MM.1S (cell line): ENCODE measurements at regions not wholly inside any gene's neighbourhood (a gene's known extent, or its start where the extent isn't known, plus 50 kb on each side); places are given as distances from the start of the nearest gene placed in this dataset.

Source experiments
- DNase-seq: peaks from one replicate; pipeline ENCODE4 v3.0.0-alpha.2; 2015
- H2AFZ ChIP-seq: fragments of 300-600 bp; sonication (generic); 2 replicates; pipeline ENCODE4 v1.6.0; 2016; ENCODE audit warnings: antibody characterized with exemption, low read length
- H3F3A ChIP-seq: fragments of 300-600 bp; sonication (generic); 2 replicates; pipeline ENCODE4 v1.6.1; 2016; ENCODE audit warnings: mild to moderate bottlenecking, antibody characterized with exemption, low read length, moderate library complexity, mixed read lengths; ENCODE audit not compliant: insufficient read depth
- H3K27ac ChIP-seq: fragments of 300-600 bp; sonication (generic); 2 replicates; pipeline ENCODE4 v1.5.1; 2016; ENCODE audit warnings: mild to moderate bottlenecking, low read length
- H3K27me3 ChIP-seq: fragments of 300-600 bp; sonication (generic); replicated peaks from 2 replicates; pipeline ENCODE4 v1.6.0; 2016; ENCODE audit warnings: low read length; ENCODE audit not compliant: insufficient read depth
- H3K36me3 ChIP-seq: fragments of 300-600 bp; sonication (generic); replicated peaks from 2 replicates; pipeline ENCODE4 v1.6.1; 2016; ENCODE audit warnings: mild to moderate bottlenecking, low read length, mixed read lengths; ENCODE audit not compliant: insufficient read depth
- H3K4me1 ChIP-seq: fragments of 300-600 bp; sonication (generic); 2 replicates; pipeline ENCODE4 v1.6.1; 2016; ENCODE audit warnings: low read length, mixed read lengths
- H3K4me2 ChIP-seq: fragments of 300-600 bp; sonication (generic); 2 replicates; pipeline ENCODE4 v1.6.0; 2016; ENCODE audit warnings: low read depth, low read length
- H3K4me3 ChIP-seq: fragments of 300-600 bp; sonication (generic); 2 replicates; pipeline ENCODE4 v1.5.1; 2016; ENCODE audit warnings: low read length, mixed read lengths
- H3K79me2 ChIP-seq: fragments of 300-600 bp; sonication (generic); 2 replicates; pipeline ENCODE4 v1.6.1; 2016; ENCODE audit warnings: mixed run types, low read length, mixed read lengths
- H3K9ac ChIP-seq: fragments of 300-600 bp; sonication (generic); 2 replicates; pipeline ENCODE4 v1.6.1; 2016; ENCODE audit warnings: low read length, mixed read lengths
- H3K9me2 ChIP-seq: fragments of 300-600 bp; sonication (generic); replicated peaks from 2 replicates; pipeline ENCODE4 v1.6.1; 2016; ENCODE audit warnings: mild to moderate bottlenecking, low read length, mixed read lengths; ENCODE audit not compliant: insufficient read depth
- H3K9me3 ChIP-seq: fragments of 300-600 bp; sonication (generic); replicated peaks from 2 replicates; pipeline ENCODE4 v1.6.1; 2016; ENCODE audit warnings: mild to moderate bottlenecking, low read length, mixed read lengths; ENCODE audit not compliant: insufficient read depth
- H4K20me1 ChIP-seq: fragments of 300-600 bp; sonication (generic); 2 replicates; pipeline ENCODE4 v1.6.1; 2016; ENCODE audit warnings: mild to moderate bottlenecking, low read length, moderate library complexity, mixed read lengths; ENCODE audit not compliant: insufficient read depth
- CTCF ChIP-seq: fragments of 300-600 bp; sonication (generic); IDR thresholded peaks from 2 replicates; pipeline ENCODE4 v1.5.1; 2016; ENCODE audit warnings: antibody characterized with exemption, low read length, mixed read lengths
- EZH2 ChIP-seq: fragments of 300-600 bp; sonication (generic); optimal IDR thresholded peaks from 2 replicates; pipeline ENCODE3; 2017; ENCODE audit warnings: low read depth, mild to moderate bottlenecking, antibody characterized with exemption, low read length, mixed read lengths
- EZH2phosphoT487 ChIP-seq: fragments of 300-600 bp; sonication (generic); IDR thresholded peaks from 2 replicates; pipeline ENCODE4 v1.6.1; 2018; ENCODE audit warnings: antibody characterized with exemption, low read length

- no peaks in the 10 kb centered on the region for H3F3A ChIP-seq
- no peaks in the 10 kb centered on the region for H3K4me1 ChIP-seq
- no peak overlapping the region for H3K27ac ChIP-seq
- no peaks in the 10 kb centered on the region for H3K79me2 ChIP-seq
- no peaks in the 10 kb centered on the region for H4K20me1 ChIP-seq
- H3K4me2 ChIP-seq = no peak overlapping the region
- DNase-seq = no peak
- H3K9me2 ChIP-seq = no peaks in the 10 kb centered on the region
- no peak overlapping the region for H3K9ac ChIP-seq
- no peak overlapping the region for H3K4me3 ChIP-seq
- no peaks in the 10 kb centered on the region for H3K36me3 ChIP-seq
- no peaks in the 10 kb centered on the region for H3K9me3 ChIP-seq
- TF ChIP-seq CTCF = no peak
- TF ChIP-seq EZH2phosphoT487 = no peak
- TF ChIP-seq EZH2 = no peak
- H2AFZ ChIP-seq = no peak overlapping the region
- H3K27me3 ChIP-seq = no peaks in the 10 kb centered on the region
Observed at GRCh38 chr6:74510878-74511277, 695.0 kb downstream of the COL12A1 start.

GRCh38 chr6:74507649-74508048 is 698.2 kb downstream of the COL12A1 start:
- Histone ChIP-seq H2AFZ (no peak overlapping the region), H3K9ac (no peak overlapping the region), H4K20me1 (no peaks in the 10 kb centered on the region), H3K4me2 (no peak overlapping the region), H3K27me3 (no peaks in the 10 kb centered on the region), H3K79me2 (no peaks in the 10 kb centered on the region), H3K9me3 (no peaks in the 10 kb centered on the region), H3F3A (no peaks in the 10 kb centered on the region), H3K4me3 (no peak overlapping the region), H3K36me3 (no peaks in the 10 kb centered on the region), H3K9me2 (no peaks in the 10 kb centered on the region), H3K4me1 (no peaks in the 10 kb centered on the region), H3K27ac (no peak overlapping the region)
- no peak for TF ChIP-seq EZH2
- TF ChIP-seq CTCF = no peak
- no peak for TF ChIP-seq EZH2phosphoT487
- DNase-seq = no peak

GRCh38 chr6:74505391-74505790 is 700.5 kb downstream of the COL12A1 start:
- Histone ChIP-seq H3K9ac (no peak overlapping the region), H4K20me1 (no peaks in the 10 kb centered on the region), H3K9me3 (no peaks in the 10 kb centered on the region), H3K27me3 (no peaks in the 10 kb centered on the region), H3K4me3 (no peak overlapping the region), H3K36me3 (no peaks in the 10 kb centered on the region), H3K27ac (no peak overlapping the region), H3K79me2 (no peaks in the 10 kb centered on the region), H3K4me2 (no peak overlapping the region), H2AFZ (no peak overlapping the region), H3K9me2 (no peaks in the 10 kb centered on the region), H3K4me1 (no peaks in the 10 kb centered on the region), H3F3A (no peaks in the 10 kb centered on the region)
- DNase-seq = no peak
- TF ChIP-seq EZH2 (no peak), CTCF (no peak), EZH2phosphoT487 (no peak)

- no peaks in the 10 kb centered on the region for H3K9me2 ChIP-seq
- no peak overlapping the region for H3K4me2 ChIP-seq
- H3K36me3 ChIP-seq = no peaks in the 10 kb centered on the region
- no peaks in the 10 kb centered on the region for H3K9me3 ChIP-seq
- no peak overlapping the region for H2AFZ ChIP-seq
- H3F3A ChIP-seq = no peaks in the 10 kb centered on the region
- no peaks in the 10 kb centered on the region for H4K20me1 ChIP-seq
- TF ChIP-seq CTCF (no peak), EZH2phosphoT487 (no peak), EZH2 (no peak)
- H3K4me3 ChIP-seq = no peak overlapping the region
- H3K4me1 ChIP-seq = no peaks in the 10 kb centered on the region
- no peak overlapping the region for H3K27ac ChIP-seq
- H3K27me3 ChIP-seq = no peaks in the 10 kb centered on the region
- H3K79me2 ChIP-seq = no peaks in the 10 kb centered on the region
- no peak overlapping the region for H3K9ac ChIP-seq
- DNase-seq = no peak
Observed at GRCh38 chr6:74504941-74505340, 700.9 kb downstream of the COL12A1 start.
